WTC11 (cell line): ENCODE measurements at regions not wholly inside any gene's neighbourhood (a gene's known extent, or its start where the extent isn't known, plus 50 kb on each side); places are given as distances from the start of the nearest gene placed in this dataset.
"Not testable (repeated sequence)": the region's sequence is repeated elsewhere in the genome, so short reads cannot be mapped to it uniquely, and the experiment has no call there.

Source experiments
- CTCF ChIP-seq: fragments of 200-600 bp; IDR thresholded peaks from 2 replicates; pipeline ENCODE4 v1.8.0; 2022; ENCODE audit warnings: antibody characterized with exemption
- ELF4 ChIP-seq: sonication (generic); formaldehyde crosslinking; IDR thresholded peaks from 2 replicates; pipeline ENCODE4 v1.8.1; 2022; ENCODE audit warnings: low read depth, mild to moderate bottlenecking, moderate library complexity, missing genetic modification reagents
- ETV6 ChIP-seq: sonication (generic); formaldehyde crosslinking; IDR thresholded peaks from 2 replicates; pipeline ENCODE4 v1.8.1; 2022; ENCODE audit warnings: mild to moderate bottlenecking, missing genetic modification reagents
- FOXK1 ChIP-seq: sonication (generic); formaldehyde crosslinking; IDR thresholded peaks from 2 replicates; pipeline ENCODE4 v1.8.0; 2022; ENCODE audit warnings: mild to moderate bottlenecking, moderate library complexity, missing genetic modification reagents
- GABPB1 ChIP-seq: sonication (generic); formaldehyde crosslinking; IDR thresholded peaks from 2 replicates; pipeline ENCODE4 v1.8.1; 2023; ENCODE audit warnings: mild to moderate bottlenecking, missing genetic modification reagents
- MAX ChIP-seq: sonication (generic); formaldehyde crosslinking; IDR thresholded peaks from 2 replicates; pipeline ENCODE4 v1.8.0; 2022; ENCODE audit warnings: mild to moderate bottlenecking, missing genetic modification reagents
- NFYB ChIP-seq: sonication (generic); formaldehyde crosslinking; conservative IDR thresholded peaks from 2 replicates; pipeline ENCODE4 v1.8.0; 2022; ENCODE audit warnings: low read depth, missing genetic modification reagents
- NR1H2 ChIP-seq: sonication (generic); formaldehyde crosslinking; IDR thresholded peaks from 2 replicates; pipeline ENCODE4 v1.9.0; 2021; ENCODE audit warnings: mild to moderate bottlenecking, moderate library complexity, missing genetic modification reagents
- NR2C2 ChIP-seq: sonication (generic); formaldehyde crosslinking; IDR thresholded peaks from 2 replicates; pipeline ENCODE4 v1.8.0; 2022; ENCODE audit warnings: mild to moderate bottlenecking, missing genetic modification reagents
- NR3C1 ChIP-seq: sonication (generic); formaldehyde crosslinking; conservative IDR thresholded peaks from 2 replicates; pipeline ENCODE4 v1.8.1; 2023; ENCODE audit warnings: low read depth, mild to moderate bottlenecking, missing genetic modification reagents
- TCF7 ChIP-seq: sonication (generic); formaldehyde crosslinking; IDR thresholded peaks from 2 replicates; pipeline ENCODE4 v1.8.0; 2022; ENCODE audit warnings: mild to moderate bottlenecking, low read depth, missing genetic modification reagents, moderate library complexity
- TEAD4 ChIP-seq: sonication (generic); formaldehyde crosslinking; IDR thresholded peaks from 2 replicates; pipeline ENCODE4 v1.8.0; 2022; ENCODE audit warnings: mild to moderate bottlenecking, missing genetic modification reagents
- USF2 ChIP-seq: sonication (generic); formaldehyde crosslinking; IDR thresholded peaks from 2 replicates; pipeline ENCODE4 v1.8.1; 2023; ENCODE audit warnings: mild to moderate bottlenecking, missing genetic modification reagents, moderate library complexity
- TF ChIP-seq, protein P1 (sequence below): sonication (generic); formaldehyde crosslinking; IDR thresholded peaks from 2 replicates; pipeline ENCODE4 v1.8.1; 2022; ENCODE audit warnings: missing genetic modification reagents, borderline replicate concordance

- TF ChIP-seq FOXK1 (CRISPR knock-in tag); CTCF; TEAD4; USF2; ELF4 (CRISPR knock-in tag); GABPB1 (CRISPR knock-in tag); NR1H2; NR3C1; NFYB (CRISPR knock-in tag); NR2C2; TCF7 (CRISPR knock-in tag); ETV6 (CRISPR knock-in tag); MAX (CRISPR knock-in tag): not testable (repeated sequence)
- TF ChIP-seq, protein P1, sequence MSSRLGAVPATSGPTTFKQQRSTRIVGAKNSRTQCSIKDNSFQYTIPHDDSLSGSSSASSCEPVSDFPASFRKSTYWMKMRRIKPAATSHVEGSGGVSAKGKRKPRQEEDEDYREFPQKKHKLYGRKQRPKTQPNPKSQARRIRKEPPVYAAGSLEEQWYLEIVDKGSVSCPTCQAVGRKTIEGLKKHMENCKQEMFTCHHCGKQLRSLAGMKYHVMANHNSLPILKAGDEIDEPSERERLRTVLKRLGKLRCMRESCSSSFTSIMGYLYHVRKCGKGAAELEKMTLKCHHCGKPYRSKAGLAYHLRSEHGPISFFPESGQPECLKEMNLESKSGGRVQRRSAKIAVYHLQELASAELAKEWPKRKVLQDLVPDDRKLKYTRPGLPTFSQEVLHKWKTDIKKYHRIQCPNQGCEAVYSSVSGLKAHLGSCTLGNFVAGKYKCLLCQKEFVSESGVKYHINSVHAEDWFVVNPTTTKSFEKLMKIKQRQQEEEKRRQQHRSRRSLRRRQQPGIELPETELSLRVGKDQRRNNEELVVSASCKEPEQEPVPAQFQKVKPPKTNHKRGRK (CRISPR knock-in tag) = not testable (repeated sequence)
Measured at GRCh38 chr6:86681140-86681539, 256.2 kb upstream of the HTR1E start.
